ENCODE measurements at regions not wholly inside any gene's neighbourhood (a gene's known extent, or its start where the extent isn't known, plus 50 kb on each side); places are given as distances from the start of the nearest gene placed in this dataset.
A peak's percentile ranks its signal among the peaks of the same experiment; 100 is the strongest.

GRCh38 chr6:156563714-156564113 is 213.5 kb upstream of the ARID1B start:
- DNase-seq (peak in 1 of 3 donors; percentile 64), ATAC-seq (peak; percentile 82 to 87)
- WGBS, result 52% methylated on average over 9 of the region's 9 CpGs
- intact Hi-C loops (cut with DNase I), result loop anchor here (5.0 to 10.0 kb wide), 5 partner anchors 91 to 621 kb away; partner anchors contain the start of gene ARID1B (in 2 of the 4)
- H3K4me3 ChIP-seq (ENCODE audit: low read length), result no peak overlapping the region
- peak overlapping the region; percentile 36 for H3K27ac ChIP-seq (ENCODE audit: low read length)
- H3K27me3 ChIP-seq (ENCODE audit: control insufficient read depth, insufficient read depth), result no peaks in the 10 kb centered on the region
- H3K9me3 ChIP-seq (ENCODE audit: control insufficient read depth, low read length), result no peaks in the 10 kb centered on the region
- no peaks in the 10 kb centered on the region for H3K4me1 ChIP-seq (ENCODE audit: control insufficient read depth, insufficient read depth, low read length)

GRCh38 chr6:156562636-156563035 is 214.5 kb upstream of the ARID1B start:
- intact Hi-C loops (cut with DNase I), result loop anchor here (5.0 to 10.0 kb wide), 5 partner anchors 92 to 622 kb away; partner anchors contain the start of gene ARID1B (in 2 of the 4)
- Histone ChIP-seq H3K27me3 (ENCODE audit: control insufficient read depth, insufficient read depth) (no peaks in the 10 kb centered on the region), H3K4me3 (ENCODE audit: low read length) (no peak overlapping the region), H3K9me3 (ENCODE audit: control insufficient read depth, low read length) (no peaks in the 10 kb centered on the region), H3K27ac (ENCODE audit: low read length) (no peak overlapping the region), H3K4me1 (ENCODE audit: control insufficient read depth, insufficient read depth, low read length) (no peaks in the 10 kb centered on the region)
- 92% methylated on average over 9 of the region's 9 CpGs for WGBS
- no peak for DNase-seq
- no peak for ATAC-seq

GRCh38 chr6:156562019-156562418 is 215.2 kb upstream of the ARID1B start:
- intact Hi-C loops (cut with DNase I), result loop anchor here (5.0 to 10.0 kb wide), 5 partner anchors 93 to 623 kb away; partner anchors contain the start of gene ARID1B (in 2 of the 4)
- no peak overlapping the region for H3K27ac ChIP-seq (ENCODE audit: low read length)
- no peaks in the 10 kb centered on the region for H3K9me3 ChIP-seq (ENCODE audit: control insufficient read depth, low read length)
- no peaks in the 10 kb centered on the region for H3K27me3 ChIP-seq (ENCODE audit: control insufficient read depth, insufficient read depth)
- H3K4me1 ChIP-seq (ENCODE audit: control insufficient read depth, insufficient read depth, low read length), result no peaks in the 10 kb centered on the region
- DNase-seq (no peak), ATAC-seq (no peak)
- no peak overlapping the region for H3K4me3 ChIP-seq (ENCODE audit: low read length)
- WGBS, result 90% methylated on average over 13 of the region's 13 CpGs

- ATAC-seq (no peak), DNase-seq (no peak)
- Histone ChIP-seq H3K9me3 (ENCODE audit: control insufficient read depth, low read length) (no peaks in the 10 kb centered on the region), H3K4me3 (ENCODE audit: low read length) (no peak overlapping the region), H3K4me1 (ENCODE audit: control insufficient read depth, insufficient read depth, low read length) (no peaks in the 10 kb centered on the region), H3K27ac (ENCODE audit: low read length) (no peak overlapping the region), H3K27me3 (ENCODE audit: control insufficient read depth, insufficient read depth) (no peaks in the 10 kb centered on the region)
- intact Hi-C loops (cut with DNase I), result loop anchor here (5.0 to 10.0 kb wide), 5 partner anchors 94 to 624 kb away; partner anchors contain the start of gene ARID1B (in 2 of the 4)
Measured at GRCh38 chr6:156560476-156560875, 216.7 kb upstream of the ARID1B start.

GRCh38 chr6:156559162-156559690 is 218.0 kb upstream of the ARID1B start:
- Histone ChIP-seq H3K27ac (ENCODE audit: low read length) (no peak overlapping the region), H3K9me3 (ENCODE audit: control insufficient read depth, low read length) (no peaks in the 10 kb centered on the region), H3K4me3 (ENCODE audit: low read length) (no peak overlapping the region), H3K4me1 (ENCODE audit: control insufficient read depth, insufficient read depth, low read length) (no peaks in the 10 kb centered on the region), H3K27me3 (ENCODE audit: control insufficient read depth, insufficient read depth) (no peaks in the 10 kb centered on the region)
- no peak for DNase-seq
- ATAC-seq, result no peak
- 75% methylated on average over 4 of the region's 4 CpGs for WGBS
- intact Hi-C loops (cut with DNase I), result no loop called here

GRCh38 chr6:156557911-156558259 is 219.3 kb upstream of the ARID1B start:
- H3K27me3 ChIP-seq (ENCODE audit: control insufficient read depth, insufficient read depth), result no peaks in the 10 kb centered on the region
- no peaks in the 10 kb centered on the region for H3K9me3 ChIP-seq (ENCODE audit: control insufficient read depth, low read length)
- 78% methylated on average over 1 of the region's 1 CpG for WGBS
- no peaks in the 10 kb centered on the region for H3K4me1 ChIP-seq (ENCODE audit: control insufficient read depth, insufficient read depth, low read length)
- H3K27ac ChIP-seq (ENCODE audit: low read length), result no peak overlapping the region
- ATAC-seq, result no peak
- no peak overlapping the region for H3K4me3 ChIP-seq (ENCODE audit: low read length)
- intact Hi-C loops (cut with DNase I), result no loop called here
- DNase-seq, result no peak

- intact Hi-C loops (cut with DNase I), result no loop called here
- no peaks in the 10 kb centered on the region for H3K4me1 ChIP-seq (ENCODE audit: control insufficient read depth, insufficient read depth, low read length)
- peak; percentile 85 to 88 for ATAC-seq
- peak overlapping the region; percentile 13 for H3K27ac ChIP-seq (ENCODE audit: low read length)
- H3K9me3 ChIP-seq (ENCODE audit: control insufficient read depth, low read length), result no peaks in the 10 kb centered on the region
- peak; percentile 50 to 87 (median 81) for DNase-seq
- no peaks in the 10 kb centered on the region for H3K27me3 ChIP-seq (ENCODE audit: control insufficient read depth, insufficient read depth)
- H3K4me3 ChIP-seq (ENCODE audit: low read length), result no peak overlapping the region
- WGBS, result 35% methylated on average over 11 of the region's 11 CpGs
Measured at GRCh38 chr6:156557251-156557910, 219.8 kb upstream of the ARID1B start.

- Histone ChIP-seq H3K27me3 (ENCODE audit: control insufficient read depth, insufficient read depth) (no peaks in the 10 kb centered on the region), H3K4me1 (ENCODE audit: control insufficient read depth, insufficient read depth, low read length) (no peaks in the 10 kb centered on the region), H3K27ac (ENCODE audit: low read length) (no peak overlapping the region), H3K9me3 (ENCODE audit: control insufficient read depth, low read length) (no peaks in the 10 kb centered on the region), H3K4me3 (ENCODE audit: low read length) (no peak overlapping the region)
- DNase-seq (no peak), ATAC-seq (no peak)
- intact Hi-C loops (cut with DNase I), result no loop called here
- 86% methylated on average over 5 of the region's 5 CpGs for WGBS
Measured at GRCh38 chr6:156556811-156557210, 220.4 kb upstream of the ARID1B start.

GRCh38 chr6:156555116-156555515 is 222.1 kb upstream of the ARID1B start:
- WGBS, result 90% methylated on average over 2 of the region's 2 CpGs
- no peaks in the 10 kb centered on the region for H3K4me1 ChIP-seq (ENCODE audit: control insufficient read depth, insufficient read depth, low read length)
- DNase-seq, result no peak
- intact Hi-C loops (cut with DNase I), result no loop called here
- H3K27me3 ChIP-seq (ENCODE audit: control insufficient read depth, insufficient read depth), result no peaks in the 10 kb centered on the region
- no peaks in the 10 kb centered on the region for H3K9me3 ChIP-seq (ENCODE audit: control insufficient read depth, low read length)
- no peak overlapping the region for H3K27ac ChIP-seq (ENCODE audit: low read length)
- no peak for ATAC-seq
- no peak overlapping the region for H3K4me3 ChIP-seq (ENCODE audit: low read length)

- intact Hi-C loops (cut with DNase I), result no loop called here
- Histone ChIP-seq H3K4me1 (ENCODE audit: control insufficient read depth, insufficient read depth, low read length) (no peaks in the 10 kb centered on the region), H3K27me3 (ENCODE audit: control insufficient read depth, insufficient read depth) (no peaks in the 10 kb centered on the region), H3K9me3 (ENCODE audit: control insufficient read depth, low read length) (no peaks in the 10 kb centered on the region), H3K27ac (ENCODE audit: low read length) (no peak overlapping the region), H3K4me3 (ENCODE audit: low read length) (no peak overlapping the region)
- no peak for ATAC-seq
- WGBS, result 55% methylated on average over 5 of the region's 5 CpGs
- DNase-seq, result no peak
Measured at GRCh38 chr6:156554160-156554559, 223.0 kb upstream of the ARID1B start.

- H3K27me3 ChIP-seq (ENCODE audit: control insufficient read depth, insufficient read depth), result no peaks in the 10 kb centered on the region
- 82% methylated on average over 9 of the region's 9 CpGs for WGBS
- no peak for DNase-seq
- H3K9me3 ChIP-seq (ENCODE audit: control insufficient read depth, low read length), result no peaks in the 10 kb centered on the region
- intact Hi-C loops (cut with DNase I), result no loop called here
- no peak for ATAC-seq
- H3K4me3 ChIP-seq (ENCODE audit: low read length), result no peak overlapping the region
- no peaks in the 10 kb centered on the region for H3K4me1 ChIP-seq (ENCODE audit: control insufficient read depth, insufficient read depth, low read length)
- no peak overlapping the region for H3K27ac ChIP-seq (ENCODE audit: low read length)
Measured at GRCh38 chr6:156552849-156553248, 224.3 kb upstream of the ARID1B start.
